H1 (cell line): ENCODE measurements at regions not wholly inside any gene's neighbourhood (a gene's known extent, or its start where the extent isn't known, plus 50 kb on each side); places are given as distances from the start of the nearest gene placed in this dataset.

ENCODE experiments used
- CTCF ChIA-PET: fragments of 300-600 bp; sonication (Branson Sonifier 250); formaldehyde crosslinking; loops from one replicate; lab custom pipeline; 2021; ENCODE audit not compliant: partially characterized antibody; lab: Charles Lee
- POLR2A ChIA-PET: fragments of 300-600 bp; sonication (Branson Sonifier 250); formaldehyde crosslinking; loops from one replicate; lab custom pipeline; 2021; ENCODE audit warnings: inconsistent platforms; ENCODE audit not compliant: partially characterized antibody; lab: Charles Lee
- DNase-seq, 2 experiments: peaks; one replicate each; pipeline versions ENCODE4 v3.0.0 to v3.0.0-alpha.2; 2010 to 2022; ENCODE audit warnings: low spot score in 2 of 2, low read depth in 1 of 2, mixed read lengths in 1 of 2
- FAIRE-seq: peaks from 2 replicates; lab custom pipeline; 2011; peaks lifted over from hg19 to GRCh38; lab: Jason Lieb, UNC
- H2AFZ ChIP-seq: 2 replicates; pipeline ENCODE4 v1.8.1; 2012; ENCODE audit warnings: low read length, inconsistent platforms
- H2AK5ac ChIP-seq: 2 replicates; pipeline ENCODE4 v1.6.1; 2013; ENCODE audit warnings: low read depth, low read length
- H2BK120ac ChIP-seq: replicated peaks from 2 replicates; pipeline ENCODE3; 2013; ENCODE audit warnings: low read depth, low read length, inconsistent platforms
- H2BK12ac ChIP-seq: 2 replicates; pipeline ENCODE4 v1.6.1; 2013; ENCODE audit warnings: low read depth, low read length
- H2BK15ac ChIP-seq: 2 replicates; pipeline ENCODE4 v1.6.1; 2013; ENCODE audit warnings: low read length
- H2BK20ac ChIP-seq: 2 replicates; pipeline ENCODE4 v1.6.1; 2013; ENCODE audit warnings: low read length
- H2BK5ac ChIP-seq: 2 replicates; pipeline ENCODE4 v1.6.1; 2013; ENCODE audit warnings: low read depth, low read length
- H3K14ac ChIP-seq: 2 replicates; pipeline ENCODE4 v1.6.1; 2013; ENCODE audit warnings: inconsistent platforms; ENCODE audit not compliant: insufficient read length
- H3K18ac ChIP-seq: 2 replicates; pipeline ENCODE4 v1.6.1; 2013; ENCODE audit warnings: low read length; ENCODE audit errors: extremely low read depth
- H3K23ac ChIP-seq: 2 replicates; pipeline ENCODE4 v1.6.1; 2013; ENCODE audit warnings: inconsistent platforms; ENCODE audit not compliant: insufficient read length
- H3K23me2 ChIP-seq: 2 replicates; pipeline ENCODE4 v1.6.1; 2013; ENCODE audit warnings: low read depth, low read length
- H3K27ac ChIP-seq: 2 replicates; pipeline ENCODE4 v1.6.1; 2011; ENCODE audit warnings: low read depth, low read length, inconsistent platforms
- H3K27me3 ChIP-seq, 4 experiments: replicated peaks in 1 of 4; 1 replicate in 1 of 4; 2 replicates in 3 of 4; pipeline versions ENCODE4 v1.6.1 to v1.8.1; 2011 to 2013; ENCODE audit warnings: low read length in 3 of 4, mild to moderate bottlenecking in 3 of 4, inconsistent platforms in 2 of 4, mixed read lengths in 2 of 4, moderate library complexity in 1 of 4; ENCODE audit not compliant: control insufficient read depth in 3 of 4, insufficient read depth in 3 of 4; ENCODE audit errors: extremely low read depth in 1 of 4
- H3K36me3 ChIP-seq, 4 experiments: 2 replicates each; pipeline versions ENCODE4 v1.6.1 to v1.8.1; 2011 to 2013; ENCODE audit warnings: mild to moderate bottlenecking in 4 of 4, low read length in 3 of 4, moderate library complexity in 2 of 4, control low read depth in 1 of 4, inconsistent platforms in 1 of 4; ENCODE audit not compliant: insufficient read depth in 4 of 4, control insufficient read depth in 2 of 4
- H3K4ac ChIP-seq: replicated peaks from 2 replicates; pipeline ENCODE3; 2013; ENCODE audit warnings: low read length, low read depth, mixed read lengths, inconsistent platforms; ENCODE audit not compliant: insufficient read length
- H3K4me1 ChIP-seq, 4 experiments: replicated peaks in 1 of 4; 1 replicate in 1 of 4; 2 replicates in 3 of 4; pipeline versions ENCODE4 v1.6.1 to v1.8.1; 2011 to 2013; ENCODE audit warnings: low read length in 3 of 4, inconsistent platforms in 2 of 4, mixed read lengths in 1 of 4; ENCODE audit not compliant: insufficient read depth in 4 of 4, control insufficient read depth in 3 of 4
- H3K4me2 ChIP-seq, 2 experiments: 2 replicates each; pipeline versions ENCODE4 v1.6.1 to v1.8.1; 2011 to 2013; ENCODE audit warnings: low read depth in 2 of 2, low read length in 2 of 2, control low read depth in 1 of 2, inconsistent platforms in 1 of 2, mild to moderate bottlenecking in 1 of 2; ENCODE audit not compliant: insufficient read depth in 1 of 2
- H3K4me3 ChIP-seq, 4 experiments: fragments of 200-600, 300-600 bp in 1 of 4; sonication (generic), shearing (Covaris generic), sonication (Bioruptor Twin) in 1 of 4; 2 replicates each; pipeline versions ENCODE4 v1.5.1 to v1.8.1; 2011 to 2016; ENCODE audit warnings: low read length in 4 of 4, low read depth in 3 of 4, control low read depth in 2 of 4, inconsistent platforms in 2 of 4, mild to moderate bottlenecking in 2 of 4, mixed read lengths in 1 of 4, moderate library complexity in 1 of 4; ENCODE audit not compliant: insufficient read depth in 2 of 4; ENCODE audit errors: extremely low read depth in 1 of 4
- H3K56ac ChIP-seq: replicated peaks from 2 replicates; pipeline ENCODE3; 2013; ENCODE audit warnings: low read depth, mild to moderate bottlenecking, mixed read lengths, low read length, inconsistent platforms; ENCODE audit not compliant: insufficient read length
- H3K79me1 ChIP-seq: 2 replicates; pipeline ENCODE4 v1.6.1; 2013; ENCODE audit warnings: low read depth, low read length, control low read depth
- H3K79me2 ChIP-seq, 2 experiments: 2 replicates each; pipeline versions ENCODE4 v1.6.1 to v1.8.1; 2012 to 2013; ENCODE audit warnings: low read length in 2 of 2, mild to moderate bottlenecking in 2 of 2, inconsistent platforms in 1 of 2; ENCODE audit not compliant: insufficient read depth in 2 of 2, control insufficient read depth in 1 of 2
- H3K9ac ChIP-seq, 4 experiments: replicated peaks in 1 of 4; 1 replicate in 1 of 4; 2 replicates in 3 of 4; pipeline versions ENCODE4 v1.6.1 to v1.8.1; 2011 to 2013; ENCODE audit warnings: low read depth in 3 of 4, low read length in 3 of 4, control low read depth in 2 of 4, mild to moderate bottlenecking in 2 of 4, moderate library complexity in 2 of 4, inconsistent platforms in 1 of 4; ENCODE audit errors: extremely low read depth in 1 of 4
- H3K9me3 ChIP-seq, 2 experiments: 2 replicates each; pipeline versions ENCODE4 v1.6.1 to v1.8.1; 2012 to 2013; ENCODE audit warnings: mild to moderate bottlenecking in 2 of 2, moderate library complexity in 2 of 2, control low read depth in 1 of 2, inconsistent platforms in 1 of 2, low read depth in 1 of 2, low read length in 1 of 2, mixed read lengths in 1 of 2; ENCODE audit not compliant: insufficient read depth in 2 of 2
- H4K20me1 ChIP-seq, 2 experiments: replicated peaks in 1 of 2; 2 replicates each; pipeline versions ENCODE3 to v1.8.1; 2011 to 2013; ENCODE audit warnings: inconsistent platforms in 2 of 2, low read length in 2 of 2, mild to moderate bottlenecking in 1 of 2; ENCODE audit not compliant: insufficient read depth in 2 of 2, control insufficient read depth in 1 of 2
- H4K5ac ChIP-seq: 2 replicates; pipeline ENCODE4 v1.6.1; 2013; ENCODE audit warnings: low read length, low read depth, mixed read lengths, inconsistent platforms; ENCODE audit not compliant: insufficient read length
- H4K8ac ChIP-seq: 2 replicates; pipeline ENCODE4 v1.8.0; 2013; ENCODE audit warnings: mild to moderate bottlenecking, moderate library complexity, low read length, inconsistent platforms; ENCODE audit not compliant: insufficient read depth; ENCODE audit errors: extremely low read depth
- H4K91ac ChIP-seq: replicated peaks from 2 replicates; pipeline ENCODE3; 2013; ENCODE audit warnings: low read length, mixed read lengths, inconsistent platforms; ENCODE audit not compliant: insufficient read length
- CREB1 ChIP-seq: IDR thresholded peaks from 2 replicates; pipeline ENCODE4 v1.6.1; 2012; ENCODE audit warnings: inconsistent platforms
- CTBP2 ChIP-seq: IDR thresholded peaks from 2 replicates; pipeline ENCODE4 v1.7.0; 2011; ENCODE audit warnings: borderline replicate concordance, mild to moderate bottlenecking, moderate library complexity, mixed read lengths, low read length; ENCODE audit not compliant: insufficient read depth, insufficient read length
- FOSL1 ChIP-seq: IDR thresholded peaks from 2 replicates; pipeline ENCODE4 v1.6.1; 2011; ENCODE audit warnings: mild to moderate bottlenecking, low read depth, low read length, moderate library complexity; ENCODE audit not compliant: insufficient read depth
- GABPA ChIP-seq: IDR thresholded peaks from 2 replicates; pipeline ENCODE4 v1.6.1; 2011; ENCODE audit warnings: mild to moderate bottlenecking, low read length, moderate library complexity, borderline replicate concordance; ENCODE audit not compliant: insufficient read depth
- HDAC2 ChIP-seq, 2 experiments: fragments of 300-600 bp in 1 of 2; sonication (generic) in 1 of 2; IDR thresholded peaks; 2 replicates each; pipeline ENCODE4 v1.6.1; 2011 to 2012; ENCODE audit warnings: low read depth in 2 of 2, low read length in 2 of 2, mild to moderate bottlenecking in 2 of 2, moderate library complexity in 2 of 2, borderline replicate concordance in 1 of 2, inconsistent platforms in 1 of 2
- RAD21 ChIP-seq, 2 experiments: IDR thresholded peaks in 1 of 2; conservative IDR thresholded peaks in 1 of 2; 2 replicates each; pipeline ENCODE4 v1.6.1; 2011; ENCODE audit warnings: low read depth in 2 of 2, low read length in 2 of 2, improper control_type of control experiment in 1 of 2, inconsistent platforms in 1 of 2, mild to moderate bottlenecking in 1 of 2, moderate library complexity in 1 of 2
- RFX5 ChIP-seq: IDR thresholded peaks from 2 replicates; pipeline ENCODE4 v1.6.1; 2011; ENCODE audit warnings: low read depth, low read length, improper control_type of control experiment, borderline replicate concordance
- SAP30 ChIP-seq: fragments of 300-600 bp; sonication (generic); IDR thresholded peaks from 2 replicates; pipeline ENCODE4 v1.7.1; 2012; ENCODE audit warnings: low read length, moderate library complexity, mild to moderate bottlenecking, inconsistent platforms; ENCODE audit not compliant: insufficient read depth, insufficient replicate concordance
- SIN3A ChIP-seq, 2 experiments: IDR thresholded peaks in 1 of 2; conservative IDR thresholded peaks in 1 of 2; 2 replicates each; pipeline ENCODE4 v1.6.1; 2011 to 2012; ENCODE audit warnings: low read length in 2 of 2, improper control_type of control experiment in 1 of 2, low read depth in 1 of 2, mild to moderate bottlenecking in 1 of 2
- SP1 ChIP-seq: IDR thresholded peaks from 2 replicates; pipeline ENCODE4 v1.6.1; 2011; ENCODE audit warnings: low read depth, low read length
- SRF ChIP-seq: IDR thresholded peaks from 2 replicates; pipeline ENCODE4 v1.6.1; 2011; ENCODE audit warnings: mild to moderate bottlenecking, low read depth, low read length, moderate library complexity
- TAF1 ChIP-seq: IDR thresholded peaks from 2 replicates; pipeline ENCODE4 v1.6.1; 2011; ENCODE audit warnings: mild to moderate bottlenecking, low read depth, low read length
- WGBS, 2 experiments: shearing (Covaris generic) in 1 of 2; methylation state at CpG; one replicate each; pipeline versions ENCODE4 v1.1.6 to v1.1.7; 2013 to 2015; ENCODE audit warnings: low lambda C conversion rate in 2 of 2, mixed read lengths in 2 of 2, inconsistent platforms in 1 of 2, low coverage in 1 of 2, missing lambda C conversion rate in 1 of 2; ENCODE audit not compliant: insufficient replicate concordance in 2 of 2, insufficient coverage in 1 of 2, insufficient read length in 1 of 2; ENCODE audit errors: extremely low coverage in 1 of 2, missing lambda C conversion rate in 1 of 2; 5-methylcytosine and 5-hydroxymethylcytosine counted together

DNA sequence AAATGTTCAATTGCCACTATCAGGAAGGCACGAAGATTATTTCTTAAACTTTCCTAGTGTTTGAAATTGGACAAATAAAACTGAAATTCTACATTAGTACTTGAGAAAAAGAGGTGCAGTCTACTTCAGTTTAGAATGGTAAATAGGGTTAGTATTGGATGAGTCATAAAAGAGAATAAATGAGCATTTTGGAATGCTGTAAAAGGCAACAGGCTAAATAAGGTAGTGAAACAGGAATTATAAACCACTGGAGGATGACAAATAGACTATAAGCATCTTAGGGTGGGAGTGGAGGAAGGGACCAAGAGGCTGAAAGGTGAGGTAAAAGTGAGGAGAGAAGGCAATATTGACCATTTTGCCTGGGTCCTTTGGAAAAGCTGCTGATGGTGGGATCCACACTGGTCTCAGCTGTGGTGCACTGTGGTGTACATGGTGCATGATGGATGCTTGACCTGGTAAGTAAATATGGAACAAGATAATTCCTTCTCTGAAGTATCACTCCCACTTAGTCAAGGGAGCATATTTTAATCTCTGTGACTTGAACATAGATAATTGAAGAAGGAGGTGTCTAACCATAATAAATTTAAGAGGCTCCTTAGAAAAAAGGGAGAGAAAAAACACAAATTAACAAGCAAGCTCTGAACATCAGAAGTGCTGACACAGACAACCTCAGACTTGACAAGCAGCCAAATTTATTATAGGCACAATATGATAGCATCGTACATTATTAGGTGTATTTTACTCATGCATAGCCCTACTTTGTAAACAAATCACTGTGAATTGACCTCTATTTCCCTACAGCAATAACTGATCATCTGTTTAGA, 76.4 kb upstream of the SCIN start:
- Histone ChIP-seq H3K27me3 (no peaks in the 10 kb centered on the region), H3K18ac (no peak overlapping the region), H3K4me2 (no peak overlapping the region), H3K23ac (no peak overlapping the region), H3K23me2 (no peaks in the 10 kb centered on the region), H3K14ac (no peak overlapping the region), H2BK15ac (no peak overlapping the region), H2BK120ac (no peak overlapping the region), H4K8ac (no peak overlapping the region), H3K4me1 (peaks cover 0 to 4% (median 0%) of the 10 kb centered on the region in 4 experiments; a peak in 1 of 7 replicates), H2BK5ac (no peak overlapping the region), H3K4ac (no peak overlapping the region), H3K36me3 (no peaks in the 10 kb centered on the region), H3K79me1 (no peaks in the 10 kb centered on the region), H3K27ac (no peak overlapping the region), H2BK20ac (no peak overlapping the region), H2BK12ac (no peak overlapping the region), H3K79me2 (no peaks in the 10 kb centered on the region), H2AK5ac (no peak overlapping the region), H4K20me1 (no peaks in the 10 kb centered on the region), H4K91ac (no peak overlapping the region), H3K9me3 (no peaks in the 10 kb centered on the region; a peak in 1 of 4 replicates), H3K56ac (no peak overlapping the region), H4K5ac (no peak overlapping the region), H2AFZ (no peak overlapping the region), H3K4me3 (no peak overlapping the region), H3K9ac (no peak overlapping the region)
- DNase-seq, result no peak
- no peak for FAIRE-seq
- ChIA-PET CTCF (interaction anchor here (0.7 to 4.3 kb wide), 29 partner anchors 9 to 1041 kb away, joined by 3 to 44 read pairs (median 4); a partner anchor contains a TSS), POLR2A (no interaction called here)
- 88% methylated on average over 2 of the region's 2 CpGs; no CpG with 5 or more reads in 1 of the 2 experiments for WGBS, 2 experiments
- TF ChIP-seq SAP30 (no peak), SIN3A (conservative IDR thresholded peaks at IDR 0.05 in 1 of 2, IDR thresholded peaks at IDR 0.05 in 1 of 2; ENCODE audit: low read depth in 1 of 2, low read length in 2 of 2) (no peak), RAD21 (IDR thresholded peaks at IDR 0.05 in 1 of 2, conservative IDR thresholded peaks at IDR 0.05 in 1 of 2; ENCODE audit: low read depth in 2 of 2, low read length in 2 of 2) (no peak), GABPA (no peak), RFX5 (no peak), TAF1 (no peak), HDAC2 (IDR thresholded peaks at IDR 0.05; ENCODE audit: borderline replicate concordance in 1 of 2, low read depth in 2 of 2, low read length in 2 of 2) (no peak), SP1 (no peak), CREB1 (no peak), CTBP2 (no peak), SRF (no peak), FOSL1 (no peak)
